Prostate gland (tissue), 2 donors: ENCODE measurements at regions not wholly inside any gene's neighbourhood (a gene's known extent, or its start where the extent isn't known, plus 50 kb on each side); places are given as distances from the start of the nearest gene placed in this dataset.
"Not testable (repeated sequence)": the region's sequence is repeated elsewhere in the genome, so short reads cannot be mapped to it uniquely, and the experiment has no call there.

Experiments
- CTCF ChIP-seq, 4 experiments: fragments of 200-600 bp in 2 of 4; fragments of 450-650 bp in 2 of 4; sonication (generic) in 2 of 4; IDR thresholded peaks; 1 replicate in 3 of 4; 2 replicates in 1 of 4; pipeline ENCODE4 v1.5.1; 2016 to 2019; ENCODE audit warnings: antibody characterized with exemption in 4 of 4, mild to moderate bottlenecking in 2 of 4, moderate library complexity in 2 of 4
- POLR2AphosphoS5 ChIP-seq: sonication (generic); formaldehyde crosslinking; IDR thresholded peaks from one replicate; pipeline ENCODE4 v1.6.1; 2017; ENCODE audit warnings: antibody characterized with exemption

- TF ChIP-seq CTCF (IDR thresholded peaks at IDR 0.05); POLR2AphosphoS5: not testable (repeated sequence)
Measured at GRCh38 chr14:38600572-38600971, 344.7 kb upstream of the CLEC14A start.
